ENCODE measurements at regions not wholly inside any gene's neighbourhood (a gene's known extent, or its start where the extent isn't known, plus 50 kb on each side); places are given as distances from the start of the nearest gene placed in this dataset.

- H3K4me1 Mint-ChIP-seq (ENCODE audit: low read depth) = no peaks in the 10 kb centered on the region
- no peak for DNase-seq (ENCODE audit: low spot score)
- no peak overlapping the region for H3K4me3 Mint-ChIP-seq (ENCODE audit: unreplicated experiment)
- no peak overlapping the region for H3K27ac Mint-ChIP-seq (ENCODE audit: unreplicated experiment)
- TF ChIP-seq CTCF (IDR thresholded peaks at IDR 0.05) = no peak
- H3K27me3 Mint-ChIP-seq (ENCODE audit: low read depth) = peaks cover 23% of the 10 kb centered on the region
- no peaks in the 10 kb centered on the region for H3K9me3 Mint-ChIP-seq (ENCODE audit: low read depth)
- no peaks in the 10 kb centered on the region for H3K36me3 Mint-ChIP-seq (ENCODE audit: low read depth)
These were observed 471.1 kb downstream of the VGLL3 start for GRCh38 chr3:86519819-86520218.

GRCh38 chr3:86481636-86482035, 509.3 kb downstream of the VGLL3 start:
- Mint-ChIP-seq H3K27me3 (ENCODE audit: low read depth) (peaks cover 2% of the 10 kb centered on the region), H3K36me3 (ENCODE audit: low read depth) (no peaks in the 10 kb centered on the region), H3K9me3 (ENCODE audit: low read depth) (peaks cover 15% of the 10 kb centered on the region), H3K4me1 (ENCODE audit: low read depth) (no peaks in the 10 kb centered on the region), H3K27ac (ENCODE audit: unreplicated experiment) (no peak overlapping the region), H3K4me3 (ENCODE audit: unreplicated experiment) (no peak overlapping the region)
- DNase-seq (ENCODE audit: low spot score) = no peak
- no peak for TF ChIP-seq CTCF (IDR thresholded peaks at IDR 0.05)

GRCh38 chr3:86481031-86481430, 509.9 kb downstream of the VGLL3 start:
- Mint-ChIP-seq H3K4me3 (ENCODE audit: unreplicated experiment) (no peak overlapping the region), H3K27me3 (ENCODE audit: low read depth) (no peaks in the 10 kb centered on the region), H3K4me1 (ENCODE audit: low read depth) (no peaks in the 10 kb centered on the region), H3K9me3 (ENCODE audit: low read depth) (peaks cover 15% of the 10 kb centered on the region), H3K27ac (ENCODE audit: unreplicated experiment) (no peak overlapping the region), H3K36me3 (ENCODE audit: low read depth) (no peaks in the 10 kb centered on the region)
- no peak for DNase-seq (ENCODE audit: low spot score)
- TF ChIP-seq CTCF (IDR thresholded peaks at IDR 0.05) = no peak

GRCh38 chr3:86464180-86464579, 526.8 kb downstream of the VGLL3 start:
- Mint-ChIP-seq H3K4me1 (ENCODE audit: low read depth) (no peaks in the 10 kb centered on the region), H3K36me3 (ENCODE audit: low read depth) (no peaks in the 10 kb centered on the region), H3K27ac (ENCODE audit: unreplicated experiment) (no peak overlapping the region), H3K9me3 (ENCODE audit: low read depth) (no peaks in the 10 kb centered on the region), H3K27me3 (ENCODE audit: low read depth) (peaks cover 10% of the 10 kb centered on the region), H3K4me3 (ENCODE audit: unreplicated experiment) (no peak overlapping the region)
- DNase-seq (ENCODE audit: low spot score) = no peak
- TF ChIP-seq CTCF (IDR thresholded peaks at IDR 0.05) = no peak

- Mint-ChIP-seq H3K4me3 (ENCODE audit: unreplicated experiment) (no peak overlapping the region), H3K27me3 (ENCODE audit: low read depth) (peaks cover 5% of the 10 kb centered on the region), H3K9me3 (ENCODE audit: low read depth) (peaks cover 3% of the 10 kb centered on the region), H3K4me1 (ENCODE audit: low read depth) (no peaks in the 10 kb centered on the region), H3K36me3 (ENCODE audit: low read depth) (no peaks in the 10 kb centered on the region), H3K27ac (ENCODE audit: unreplicated experiment) (no peak overlapping the region)
- DNase-seq (ENCODE audit: low spot score) = no peak
- TF ChIP-seq CTCF (IDR thresholded peaks at IDR 0.05) = no peak
These were observed 539.2 kb downstream of the VGLL3 start for GRCh38 chr3:86451749-86452148.
